Mucosa of gallbladder (tissue), 1 donor: ENCODE measurements at regions not wholly inside any gene's neighbourhood (a gene's known extent, or its start where the extent isn't known, plus 50 kb on each side); places are given as distances from the start of the nearest gene placed in this dataset.

Experiments
- DNase-seq: peaks from one replicate; pipeline ENCODE4 v3.0.0-alpha.2; 2020; ENCODE audit warnings: low spot score
- donor health status: DM: no; HTN: no; CAD: no.

GRCh38 chr2:240341064-240341463 lies 94.4 kb upstream of the GPC1 start:
- DNase-seq = no peak

- DNase-seq = no peak
Observed at GRCh38 chr2:240343548-240343947, 91.9 kb upstream of the GPC1 start.

- no peak for DNase-seq
Observed at GRCh38 chr2:240344904-240345303, 90.6 kb upstream of the GPC1 start.

GRCh38 chr2:240346015-240346752 lies 89.3 kb upstream of the GPC1 start:
- DNase-seq = no peak

- no peak for DNase-seq
Observed at GRCh38 chr2:240346753-240347372, 88.6 kb upstream of the GPC1 start.

- DNase-seq = no peak
Observed at GRCh38 chr2:240347373-240347940, 88.0 kb upstream of the GPC1 start.

- DNase-seq = no peak
Observed at GRCh38 chr2:240347949-240348500, 87.4 kb upstream of the GPC1 start.

- no peak for DNase-seq
Observed at GRCh38 chr2:240348522-240348921, 86.9 kb upstream of the GPC1 start.

GRCh38 chr2:240349133-240350005 lies 86.1 kb upstream of the GPC1 start:
- DNase-seq = no peak

- no peak for DNase-seq
Observed at GRCh38 chr2:240350006-240350355, 85.5 kb upstream of the GPC1 start.

- no peak for DNase-seq
Observed at GRCh38 chr2:240350696-240351087, 84.8 kb upstream of the GPC1 start.

GRCh38 chr2:240351088-240351741 lies 84.2 kb upstream of the GPC1 start:
- DNase-seq = no peak

- DNase-seq = no peak
Observed at GRCh38 chr2:240351826-240352426, 83.5 kb upstream of the GPC1 start.

- no peak for DNase-seq
Observed at GRCh38 chr2:240353086-240353798, 82.2 kb upstream of the GPC1 start.

GRCh38 chr2:240353944-240354343 lies 81.5 kb upstream of the GPC1 start:
- no peak for DNase-seq

GRCh38 chr2:240355001-240355891 lies 80.2 kb upstream of the GPC1 start:
- DNase-seq = no peak

- DNase-seq = no peak
Observed at GRCh38 chr2:240355962-240356361, 79.5 kb upstream of the GPC1 start.

- no peak for DNase-seq
Observed at GRCh38 chr2:240356700-240357640, 78.5 kb upstream of the GPC1 start.
